GM04503 (cell line): ENCODE measurements at regions not wholly inside any gene's neighbourhood (a gene's known extent, or its start where the extent isn't known, plus 50 kb on each side); places are given as distances from the start of the nearest gene placed in this dataset.

Experiments used
- DNase-seq: peaks from one replicate; pipeline ENCODE4 v3.0.0-alpha.2; 2012; ENCODE audit warnings: low read depth

DNA sequence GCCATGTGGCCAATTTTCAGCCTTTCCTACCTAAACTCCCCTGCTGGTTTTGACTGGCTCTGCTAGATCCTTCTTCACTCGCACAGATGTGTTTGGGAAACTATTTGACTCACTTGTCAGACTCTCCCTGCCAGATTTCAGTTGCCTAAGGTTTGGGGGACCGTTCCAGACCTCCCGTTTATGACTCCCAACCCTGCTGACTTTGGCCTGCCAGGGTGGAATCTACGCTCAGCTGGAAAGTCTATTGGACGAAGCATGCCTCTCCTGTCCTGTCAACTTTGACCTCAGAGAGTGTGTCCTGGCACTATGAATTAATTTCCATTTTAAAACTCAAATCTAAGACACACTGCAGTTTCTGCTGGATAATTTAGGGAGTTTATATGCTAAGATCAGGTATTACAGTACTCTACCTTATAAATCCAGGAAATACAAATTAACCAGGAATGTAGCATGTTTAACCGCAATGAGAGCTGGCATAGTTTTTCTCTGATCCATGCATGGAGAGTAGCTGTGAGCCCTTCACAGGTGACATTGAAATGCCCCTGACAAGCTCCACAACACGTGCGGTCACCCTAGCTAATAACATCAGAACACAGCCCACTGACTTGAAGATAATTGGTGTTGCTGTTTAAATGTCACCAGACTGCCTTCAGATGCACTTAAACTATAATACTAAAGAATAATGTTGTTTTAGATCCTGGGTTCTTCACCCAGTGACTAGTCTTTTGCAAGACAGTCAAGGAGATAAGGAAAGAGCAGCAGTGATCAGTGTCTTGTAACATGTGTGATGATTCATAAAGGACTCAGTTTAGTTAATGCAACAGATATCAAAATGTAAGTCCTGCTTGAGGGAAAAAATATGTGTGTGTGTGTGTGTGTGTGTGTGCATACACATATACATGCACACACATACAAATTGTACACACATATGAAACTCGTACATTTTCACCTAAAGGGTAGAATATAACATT is 223.0 kb upstream of the MCTP2 start:
- DNase-seq, result no peak

DNA sequence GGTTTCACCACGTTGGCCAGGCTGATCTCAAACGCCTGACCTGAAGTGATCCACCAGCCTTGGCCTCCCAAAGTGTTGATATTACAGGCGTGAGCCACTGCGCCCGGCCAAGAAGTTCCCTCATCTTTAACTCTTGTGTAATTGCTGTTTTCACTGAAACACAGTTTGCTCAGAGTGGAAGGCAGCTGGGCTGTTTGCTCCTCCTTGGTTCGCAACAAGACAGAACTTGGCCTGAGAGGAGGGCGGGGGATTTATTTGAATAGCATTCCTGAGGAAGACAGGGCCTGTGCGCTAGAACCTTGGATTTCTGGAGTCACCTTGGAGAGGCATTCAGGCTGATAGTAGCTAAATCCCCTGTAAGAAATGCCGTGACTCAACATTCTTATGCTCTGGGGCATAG is 226.7 kb upstream of the MCTP2 start:
- DNase-seq, result no peak

GRCh38 chr15:94002041-94002440 is 229.3 kb upstream of the MCTP2 start:
- DNase-seq, result no peak

DNA sequence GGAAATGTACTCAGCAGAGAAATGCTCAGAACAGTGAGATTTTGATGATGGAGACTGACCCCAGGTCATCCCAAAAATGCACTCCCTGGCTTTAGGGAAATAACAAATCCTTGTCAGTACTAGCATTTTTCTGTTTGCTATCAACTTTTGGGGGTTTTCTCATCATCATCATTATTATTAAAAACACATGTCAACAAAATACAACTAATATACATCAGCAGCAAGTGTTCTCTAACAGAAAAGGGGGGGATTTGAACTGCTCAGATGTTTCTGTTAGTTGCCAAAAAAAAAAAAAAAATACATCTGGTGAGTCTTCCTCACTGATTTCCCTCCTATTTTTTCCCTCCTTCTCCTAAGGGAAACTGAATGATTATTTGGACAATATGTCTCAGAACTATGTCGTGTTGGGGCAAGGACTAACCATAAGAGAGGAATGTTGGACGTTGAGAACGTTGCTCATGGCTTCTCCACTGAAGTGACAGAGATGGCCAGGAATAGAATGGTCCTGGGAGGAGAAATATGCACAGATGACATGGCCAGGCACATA is 230.0 kb upstream of the MCTP2 start:
- no peak for DNase-seq

DNA sequence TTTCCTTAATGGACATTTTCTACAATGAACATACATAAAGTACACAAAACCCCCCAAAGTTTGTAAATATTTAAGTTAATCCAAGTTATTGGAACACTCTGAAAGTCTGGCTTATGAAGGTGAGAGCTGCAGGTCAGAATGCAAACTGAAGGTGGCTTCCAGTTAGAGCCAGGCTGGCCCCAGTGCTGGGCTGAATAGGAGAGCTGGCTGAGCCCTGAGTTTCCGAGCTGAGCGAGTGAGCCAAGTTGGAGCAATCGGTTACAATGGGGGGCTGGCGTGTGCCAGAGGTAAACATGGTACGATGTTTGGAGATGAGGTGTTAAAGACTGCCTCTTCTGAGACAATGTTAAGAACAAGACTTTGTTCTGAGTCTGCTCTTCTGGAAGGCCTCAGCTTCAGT is 230.8 kb upstream of the MCTP2 start:
- no peak for DNase-seq

DNA sequence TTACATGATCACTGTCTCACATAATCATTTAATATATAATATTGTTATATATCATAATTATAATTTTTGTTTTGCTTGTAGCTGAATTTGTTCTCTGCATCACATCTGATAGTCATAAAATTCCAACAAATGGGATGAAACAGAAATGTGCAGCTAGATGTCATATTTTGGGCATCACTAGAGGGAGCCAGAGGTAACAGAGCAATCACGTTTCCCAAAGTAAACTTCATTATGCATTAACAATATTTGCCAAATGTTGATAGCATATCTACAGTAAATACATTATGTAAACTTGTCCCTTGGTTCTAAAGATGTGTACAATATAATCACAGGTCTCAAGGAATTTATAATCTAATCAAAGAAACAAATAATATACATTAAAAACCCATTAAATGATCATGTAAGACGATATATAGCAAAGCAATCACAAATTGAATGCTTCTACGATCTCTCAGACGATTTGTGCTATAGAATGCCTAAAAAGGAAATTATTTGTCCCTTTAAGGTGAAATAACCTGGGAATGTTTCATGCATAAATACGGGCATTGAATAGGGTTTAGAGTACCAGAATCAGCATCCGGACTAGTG is 234.2 kb upstream of the MCTP2 start:
- DNase-seq, result no peak

GRCh38 chr15:93989440-93989998 is 241.8 kb upstream of the MCTP2 start:
- no peak for DNase-seq

- no peak for DNase-seq
Observed at GRCh38 chr15:93987068-93987467, 244.3 kb upstream of the MCTP2 start.

DNA sequence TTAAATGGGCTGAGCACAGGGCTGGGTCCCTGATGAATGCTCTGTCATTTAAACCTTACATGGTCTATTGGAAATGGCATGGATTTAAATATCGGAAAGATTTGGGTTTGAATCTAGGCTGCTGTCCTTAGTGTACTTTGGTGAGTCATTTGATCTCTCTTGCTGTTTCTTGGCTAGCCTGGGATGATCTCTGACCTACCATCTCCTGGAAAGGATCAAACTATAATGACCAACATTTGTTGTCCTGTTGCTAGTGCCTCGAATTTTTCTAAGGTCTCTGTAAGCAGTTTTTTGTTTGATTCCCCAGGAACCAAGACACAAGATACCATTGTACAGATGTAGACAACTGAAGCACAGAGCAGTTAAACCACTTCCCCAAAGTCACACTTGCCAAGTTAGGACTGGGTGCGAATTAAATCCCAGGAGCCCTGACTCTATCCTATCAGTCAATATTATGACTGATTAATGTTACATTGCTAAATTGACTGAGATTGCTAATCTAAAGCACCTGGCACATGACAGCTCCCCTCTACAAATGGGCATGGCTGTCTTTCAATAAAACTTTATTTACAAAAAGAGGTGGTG is 244.9 kb upstream of the MCTP2 start:
- no peak for DNase-seq

- no peak for DNase-seq
Observed at GRCh38 chr15:93985925-93986324, 245.4 kb upstream of the MCTP2 start.

DNA sequence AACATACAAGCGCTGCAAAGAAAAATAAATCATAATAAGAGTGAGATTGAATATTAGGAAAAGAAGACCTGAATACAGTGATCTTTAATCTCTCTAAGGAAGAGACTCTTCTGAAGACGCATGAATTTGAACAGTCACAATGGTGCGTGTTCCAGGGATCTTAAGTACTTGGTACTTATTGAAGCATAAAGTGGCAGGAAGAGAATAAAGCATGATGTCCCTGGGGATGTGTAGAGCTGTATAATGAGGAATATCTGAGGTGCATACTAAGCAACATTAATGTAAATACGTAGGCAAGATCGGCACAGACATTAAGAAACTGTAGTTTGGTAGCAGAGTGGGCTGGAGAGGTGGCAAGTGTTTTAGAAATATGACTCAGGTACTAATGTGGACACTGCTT is 246.2 kb upstream of the MCTP2 start:
- no peak for DNase-seq

DNA sequence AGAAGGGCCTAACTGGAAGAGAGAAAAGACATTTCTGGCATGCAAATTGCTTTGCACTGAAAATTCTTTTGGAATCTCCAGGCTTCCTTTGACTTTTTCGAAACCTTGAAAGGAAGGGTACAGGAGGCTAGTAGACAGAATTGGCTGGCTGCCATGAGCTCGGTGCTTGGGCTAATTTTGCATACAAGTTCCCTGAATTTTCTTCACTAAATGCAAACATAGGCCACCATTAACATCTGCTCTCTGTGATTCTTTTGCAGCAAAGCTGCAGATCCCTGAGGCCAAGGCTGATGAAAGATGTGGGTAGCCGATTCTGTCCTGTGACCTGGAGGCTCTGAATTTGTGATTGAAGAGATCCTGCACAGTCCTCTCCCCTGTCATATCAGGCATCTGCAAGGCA is 247.8 kb upstream of the MCTP2 start:
- DNase-seq, result no peak

DNA sequence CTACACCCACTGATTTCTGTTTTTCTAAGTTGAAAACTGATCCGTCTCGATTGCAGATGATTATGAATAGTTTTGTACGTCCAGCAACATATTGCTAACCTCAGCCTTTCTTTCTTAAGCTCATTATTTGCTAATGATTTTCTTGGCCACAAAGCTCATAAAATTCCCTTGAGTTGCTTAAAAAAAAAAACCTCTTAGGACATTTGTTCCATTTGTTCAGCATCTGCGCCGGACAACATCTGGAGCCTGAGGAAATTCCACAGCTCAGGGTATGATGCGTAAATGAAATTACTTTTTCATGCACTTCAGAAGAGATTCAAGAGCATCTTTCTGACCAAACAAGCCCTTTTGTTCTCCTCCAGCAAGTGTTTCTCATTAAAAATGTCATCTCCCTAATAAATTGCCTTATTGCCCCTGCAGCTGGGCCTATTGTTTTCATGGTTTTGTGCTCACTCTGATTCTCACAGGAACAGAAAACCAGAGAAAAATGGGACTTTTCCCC is 249.1 kb upstream of the MCTP2 start:
- no peak for DNase-seq

DNA sequence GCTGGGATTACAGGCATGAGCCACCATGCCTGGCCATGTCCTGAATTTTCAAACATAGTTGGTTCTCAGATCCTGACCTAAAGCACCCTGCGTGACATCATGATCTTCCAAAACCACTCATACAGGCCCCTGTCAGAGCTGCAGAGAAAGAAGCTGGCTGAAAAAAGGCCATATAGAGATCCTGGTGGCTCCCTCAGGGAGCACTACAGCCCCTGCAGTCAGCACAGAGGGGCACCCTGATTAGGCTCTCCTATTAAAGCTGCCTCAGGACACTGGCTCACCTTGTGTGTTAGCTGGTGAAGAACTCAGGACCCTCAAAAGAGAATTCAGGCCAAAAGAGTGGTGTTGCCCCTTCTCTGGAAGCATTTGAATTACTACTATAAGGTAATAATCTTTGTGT is 249.7 kb upstream of the MCTP2 start:
- DNase-seq, result no peak

GRCh38 chr15:93980261-93980911 is 251.0 kb upstream of the MCTP2 start:
- DNase-seq, result no peak

DNA sequence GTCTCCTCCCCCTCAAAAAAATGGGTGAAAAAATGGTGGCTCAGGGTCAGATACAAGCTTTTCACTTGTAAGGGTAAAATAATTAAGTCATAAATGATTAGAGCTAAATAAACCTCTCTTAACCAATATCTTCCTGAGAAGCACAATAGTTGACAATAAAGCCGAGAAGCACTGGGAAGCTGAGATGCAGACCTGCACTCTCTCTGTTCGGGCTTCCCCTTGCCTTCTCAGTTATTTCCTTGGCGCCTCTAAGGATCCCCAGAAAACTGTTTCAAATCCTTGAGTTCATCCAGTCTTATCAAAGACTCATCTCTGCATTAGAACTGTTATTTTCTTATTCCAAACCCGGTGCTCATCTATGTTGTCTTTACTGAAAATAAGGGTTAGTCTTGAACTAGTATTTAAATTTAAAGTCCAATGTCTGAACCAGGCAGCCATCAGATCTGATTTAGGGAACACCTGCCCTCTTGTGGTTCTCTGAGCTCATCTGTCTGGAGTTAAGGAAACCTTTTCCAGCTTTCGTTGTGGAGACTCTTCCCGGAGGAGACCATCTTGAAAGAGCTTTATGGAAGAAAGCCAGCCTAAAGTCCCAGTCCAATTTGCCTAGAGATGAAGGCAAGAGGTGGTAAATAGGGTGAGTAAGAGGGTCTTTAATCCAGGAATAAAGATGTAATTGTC is 256.4 kb upstream of the MCTP2 start:
- DNase-seq, result no peak

DNA sequence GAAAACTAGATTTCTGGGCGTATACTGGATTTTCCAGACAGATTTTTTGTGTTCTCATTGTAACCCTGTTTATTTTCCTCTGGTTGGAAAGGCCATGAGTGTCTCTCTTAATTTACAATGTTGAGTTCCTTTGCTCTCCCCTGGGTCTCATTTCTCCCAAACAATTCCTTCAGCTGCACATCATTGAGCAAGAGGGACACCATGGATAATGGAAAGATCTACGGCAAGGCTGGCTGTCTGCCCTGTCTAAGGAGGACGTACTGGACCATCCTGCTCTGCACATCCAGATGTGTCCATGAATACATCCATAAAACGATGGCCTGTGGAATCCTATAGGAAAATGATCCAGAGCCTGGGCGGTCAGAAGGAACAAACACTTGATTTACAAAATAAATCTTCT is 258.1 kb upstream of the MCTP2 start:
- no peak for DNase-seq

- no peak for DNase-seq
Observed at GRCh38 chr15:93968773-93969172, 262.6 kb upstream of the MCTP2 start.

GRCh38 chr15:93965304-93965908 is 266.0 kb upstream of the MCTP2 start:
- DNase-seq, result no peak

DNA sequence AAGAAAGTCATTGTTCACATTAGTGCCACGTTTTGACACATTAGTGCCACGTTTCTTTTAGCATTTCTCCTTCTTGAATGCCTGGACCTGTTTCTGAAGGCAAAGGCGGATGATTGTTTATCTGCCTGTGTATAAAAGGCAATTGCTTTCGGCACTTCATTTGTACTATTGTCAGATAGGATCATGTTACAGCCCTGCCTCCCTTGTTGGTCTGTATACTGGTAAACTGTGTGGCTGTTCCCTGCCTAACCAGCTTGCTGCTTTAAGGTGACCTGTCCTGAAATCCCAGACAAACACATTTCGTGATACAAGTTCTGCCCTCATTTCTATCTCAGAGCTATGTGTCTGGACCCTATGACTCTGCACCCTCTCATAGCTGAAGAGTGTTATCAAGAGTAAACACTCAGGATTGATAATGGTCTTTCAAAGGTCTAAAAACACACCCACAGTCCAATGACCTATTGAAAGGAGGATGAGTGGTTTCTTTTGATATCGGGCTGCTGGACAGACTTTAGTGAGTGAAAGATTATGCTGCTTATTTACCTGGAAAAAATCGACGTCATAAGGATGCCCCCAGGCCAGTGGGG is 276.3 kb upstream of the MCTP2 start:
- DNase-seq, result no peak

GRCh38 chr15:93948726-93949125 is 282.6 kb upstream of the MCTP2 start:
- no peak for DNase-seq
